ENCODE measurements at regions not wholly inside any gene's neighbourhood (a gene's known extent, or its start where the extent isn't known, plus 50 kb on each side); places are given as distances from the start of the nearest gene placed in this dataset.

GRCh38 chr1:14260480-14260879 lies 338.0 kb upstream of the KAZN start:
- intact Hi-C loops (cut with micrococcal nuclease): no loop called here
- TF ChIP-seq EZH2 (IDR thresholded peaks at IDR 0.05; ENCODE audit: low read length, unreplicated experiment) (no peak), CTCF (conservative IDR thresholded peaks at IDR 0.05; ENCODE audit: low read depth, low read length) (no peak), EZH2phosphoT487 (IDR thresholded peaks at IDR 0.05; ENCODE audit: borderline replicate concordance, low read length) (no peak)
- no peaks in the 10 kb centered on the region for H3K9me2 ChIP-seq (replicated peaks; ENCODE audit: low read length)

DNA sequence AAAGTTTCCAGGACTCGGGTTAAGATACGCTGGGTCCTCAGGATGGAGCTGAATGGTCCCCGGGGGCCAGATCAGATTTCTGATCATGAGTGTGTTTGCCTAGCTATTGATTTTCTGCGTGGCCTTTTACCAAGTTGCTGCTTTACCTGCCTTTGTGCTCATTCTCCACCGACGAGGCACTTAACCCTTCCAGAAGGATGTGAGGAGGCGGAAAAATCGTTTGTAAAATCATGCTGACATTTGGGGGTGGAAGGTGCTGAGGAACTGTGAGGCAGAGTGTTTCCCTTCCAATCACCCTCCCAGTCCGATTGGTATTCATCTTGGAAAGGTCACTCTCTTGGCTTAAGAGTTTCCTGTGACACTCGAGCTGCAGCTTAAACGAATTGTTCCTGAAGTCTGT lies 337.1 kb upstream of the KAZN start:
- CTCF ChIA-PET: no interaction called here

More at GRCh38 chr1:14260480-14260879, 338.0 kb upstream of the KAZN start:
- H3K4me3 ChIP-seq (ENCODE audit: low read length): no peak overlapping the region
- no peak overlapping the region for H2AFZ ChIP-seq (ENCODE audit: low read length)
- POLR2A ChIA-PET (ENCODE audit: unreplicated experiment): no interaction called here
- no peaks in the 10 kb centered on the region for H3K27me3 ChIP-seq (ENCODE audit: low read length)
- H4K20me1 ChIP-seq (ENCODE audit: low read length): no peaks in the 10 kb centered on the region
- no peaks in the 10 kb centered on the region for H3K36me3 ChIP-seq (ENCODE audit: low read depth, low read length)
- CTCF ChIA-PET: no interaction called here
- H3F3A ChIP-seq (ENCODE audit: low read length, unreplicated experiment): no peaks in the 10 kb centered on the region
- no peak overlapping the region for H3K4me2 ChIP-seq (ENCODE audit: low read length)
- no peak for ATAC-seq
- BruUV-seq (replicated peaks): no TSS peak
- H3K27ac ChIP-seq (ENCODE audit: low read length): no peak overlapping the region
- no peaks in the 10 kb centered on the region for H3K4me1 ChIP-seq (ENCODE audit: insufficient read depth, low read length)
- H3K9ac ChIP-seq (ENCODE audit: low read length): no peak overlapping the region
- no peak for DNase-seq
- H3K9me3 ChIP-seq (ENCODE audit: low read length): no peaks in the 10 kb centered on the region
- no peaks in the 10 kb centered on the region for H3K79me2 ChIP-seq (ENCODE audit: low read length)

More for the DNA sequence above, 337.1 kb upstream of the KAZN start:
- POLR2A ChIA-PET (ENCODE audit: unreplicated experiment): no interaction called here
- H4K20me1 ChIP-seq (ENCODE audit: low read length): no peaks in the 10 kb centered on the region
- TF ChIP-seq EZH2phosphoT487 (IDR thresholded peaks at IDR 0.05; ENCODE audit: borderline replicate concordance, low read length) (no peak), EZH2 (IDR thresholded peaks at IDR 0.05; ENCODE audit: low read length, unreplicated experiment) (no peak), CTCF (conservative IDR thresholded peaks at IDR 0.05; ENCODE audit: low read depth, low read length) (no peak)
- no peak for ATAC-seq
- H3F3A ChIP-seq (ENCODE audit: low read length, unreplicated experiment): no peaks in the 10 kb centered on the region
- no peaks in the 10 kb centered on the region for H3K4me1 ChIP-seq (ENCODE audit: insufficient read depth, low read length)
- H3K9me3 ChIP-seq (ENCODE audit: low read length): no peaks in the 10 kb centered on the region
- H3K79me2 ChIP-seq (ENCODE audit: low read length): no peaks in the 10 kb centered on the region
- H3K4me3 ChIP-seq (ENCODE audit: low read length): no peak overlapping the region
- no peaks in the 10 kb centered on the region for H3K27me3 ChIP-seq (ENCODE audit: low read length)
- H3K9ac ChIP-seq (ENCODE audit: low read length): no peak overlapping the region
- no peak overlapping the region for H2AFZ ChIP-seq (ENCODE audit: low read length)
- no peak overlapping the region for H3K27ac ChIP-seq (ENCODE audit: low read length)
- no peak overlapping the region for H3K4me2 ChIP-seq (ENCODE audit: low read length)
- H3K9me2 ChIP-seq (replicated peaks; ENCODE audit: low read length): no peaks in the 10 kb centered on the region
- no TSS peak for BruUV-seq (replicated peaks)
- intact Hi-C loops (cut with micrococcal nuclease): no loop called here
- no peaks in the 10 kb centered on the region for H3K36me3 ChIP-seq (ENCODE audit: low read depth, low read length)
- DNase-seq: no peak
